ENCODE measurements at regions not wholly inside any gene's neighbourhood (a gene's known extent, or its start where the extent isn't known, plus 50 kb on each side); places are given as distances from the start of the nearest gene placed in this dataset.
"Not testable (repeated sequence)": the region's sequence is repeated elsewhere in the genome, so short reads cannot be mapped to it uniquely, and the experiment has no call there.

DNA sequence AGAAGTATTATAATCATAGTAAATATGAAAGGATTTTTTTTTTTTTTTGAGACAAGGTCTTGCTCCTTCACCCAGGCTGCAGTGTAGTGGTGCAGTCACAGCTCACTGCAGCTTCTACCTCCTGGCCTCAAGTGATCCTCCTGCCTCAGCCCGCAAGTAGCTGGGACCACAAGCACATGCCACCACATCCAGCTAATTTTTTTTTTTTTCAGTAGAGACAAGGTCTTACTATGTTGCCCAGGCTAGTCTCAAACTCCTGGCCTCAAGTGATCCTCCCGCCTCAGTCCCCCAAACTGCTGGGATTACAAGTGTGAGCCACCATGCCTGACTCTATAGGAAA, 86.2 kb upstream of the FOXN2 start:
- no peak overlapping the region for H3K27ac ChIP-seq
- H3K4me3 ChIP-seq: no peak overlapping the region
- intact Hi-C loops (cut with DNase I): no loop called here
- no peaks in the 10 kb centered on the region for H3K27me3 ChIP-seq
- TF ChIP-seq POLR2A (IDR thresholded peaks at IDR 0.05) (no peak), EP300 (IDR thresholded peaks at IDR 0.05) (no peak)
- TF ChIP-seq, protein P1, sequence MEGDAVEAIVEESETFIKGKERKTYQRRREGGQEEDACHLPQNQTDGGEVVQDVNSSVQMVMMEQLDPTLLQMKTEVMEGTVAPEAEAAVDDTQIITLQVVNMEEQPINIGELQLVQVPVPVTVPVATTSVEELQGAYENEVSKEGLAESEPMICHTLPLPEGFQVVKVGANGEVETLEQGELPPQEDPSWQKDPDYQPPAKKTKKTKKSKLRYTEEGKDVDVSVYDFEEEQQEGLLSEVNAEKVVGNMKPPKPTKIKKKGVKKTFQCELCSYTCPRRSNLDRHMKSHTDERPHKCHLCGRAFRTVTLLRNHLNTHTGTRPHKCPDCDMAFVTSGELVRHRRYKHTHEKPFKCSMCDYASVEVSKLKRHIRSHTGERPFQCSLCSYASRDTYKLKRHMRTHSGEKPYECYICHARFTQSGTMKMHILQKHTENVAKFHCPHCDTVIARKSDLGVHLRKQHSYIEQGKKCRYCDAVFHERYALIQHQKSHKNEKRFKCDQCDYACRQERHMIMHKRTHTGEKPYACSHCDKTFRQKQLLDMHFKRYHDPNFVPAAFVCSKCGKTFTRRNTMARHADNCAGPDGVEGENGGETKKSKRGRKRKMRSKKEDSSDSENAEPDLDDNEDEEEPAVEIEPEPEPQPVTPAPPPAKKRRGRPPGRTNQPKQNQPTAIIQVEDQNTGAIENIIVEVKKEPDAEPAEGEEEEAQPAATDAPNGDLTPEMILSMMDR (IDR thresholded peaks at IDR 0.05): no peak
- DNase-seq: no peak
- H3K4me1 ChIP-seq (ENCODE audit: insufficient read depth): no peaks in the 10 kb centered on the region
- no peaks in the 10 kb centered on the region for H3K36me3 ChIP-seq
- H3K9me3 ChIP-seq: no peaks in the 10 kb centered on the region
- 95 to 98% (median 97%) methylated on average over 2 of the region's 2 CpGs for WGBS, 3 donors

DNA sequence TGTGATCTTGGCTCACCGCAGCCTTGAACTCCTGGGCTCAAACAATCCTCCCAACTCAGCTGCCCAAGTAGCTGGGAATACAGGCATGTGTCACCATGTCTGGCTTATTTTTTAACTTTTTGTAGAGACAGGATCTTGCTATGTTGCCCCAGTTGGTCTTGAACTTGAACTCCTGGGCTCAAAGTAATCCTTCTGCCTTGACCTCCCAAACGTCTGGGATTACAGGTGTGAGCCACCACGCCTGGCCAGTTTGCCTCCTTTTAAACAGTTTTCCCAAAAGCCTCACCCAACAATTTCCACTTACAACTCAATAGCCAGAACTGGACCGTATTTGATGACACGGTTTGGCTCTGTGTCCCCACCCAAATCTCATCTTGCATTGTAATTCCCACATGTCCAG, 85.4 kb upstream of the FOXN2 start:
- intact Hi-C loops (cut with DNase I): no loop called here
- TF ChIP-seq, protein P1 (IDR thresholded peaks at IDR 0.05): no peak
- TF ChIP-seq EP300 (IDR thresholded peaks at IDR 0.05): no peak
- TF ChIP-seq POLR2A (IDR thresholded peaks at IDR 0.05): no peak
- 89 to 97% (median 91%) methylated on average over 5 of the region's 5 CpGs for WGBS, 3 donors

DNA sequence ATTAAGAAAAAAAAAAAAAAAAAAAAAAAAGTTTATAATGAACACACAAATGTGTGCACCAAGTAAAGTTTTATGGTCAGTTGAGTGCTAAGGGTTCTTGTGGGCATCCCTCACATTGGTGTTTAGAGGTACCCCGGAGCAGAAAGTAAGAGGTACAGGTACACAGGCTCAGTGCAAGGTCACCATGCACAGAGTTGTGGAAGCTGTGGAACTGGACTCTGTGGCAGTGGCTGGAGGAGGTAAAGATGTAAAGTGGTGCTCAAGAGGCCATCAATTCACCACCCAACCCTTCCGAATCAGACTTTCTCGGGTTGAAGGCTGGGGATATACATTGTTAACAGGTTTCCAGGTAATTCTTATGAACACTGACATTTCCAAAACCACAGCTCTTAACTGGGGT, 83.6 kb upstream of the FOXN2 start:
- no peak overlapping the region for H3K27ac ChIP-seq
- no peaks in the 10 kb centered on the region for H3K9me3 ChIP-seq
- no peaks in the 10 kb centered on the region for H3K36me3 ChIP-seq
- intact Hi-C loops (cut with DNase I): no loop called here
- no peaks in the 10 kb centered on the region for H3K27me3 ChIP-seq
- 87 to 93% (median 91%) methylated on average over 3 of the region's 3 CpGs for WGBS, 3 donors
- no peak overlapping the region for H3K4me3 ChIP-seq
- no peak for DNase-seq
- H3K4me1 ChIP-seq (ENCODE audit: insufficient read depth): no peaks in the 10 kb centered on the region
- TF ChIP-seq, protein P1 (IDR thresholded peaks at IDR 0.05): no peak
- TF ChIP-seq POLR2A (IDR thresholded peaks at IDR 0.05) (no peak), EP300 (IDR thresholded peaks at IDR 0.05) (no peak)

More for the DNA sequence above, 85.4 kb upstream of the FOXN2 start:
- Histone ChIP-seq H3K27ac (no peak overlapping the region), H3K4me3 (no peak overlapping the region), H3K36me3 (no peaks in the 10 kb centered on the region), H3K9me3 (no peaks in the 10 kb centered on the region), H3K4me1 (ENCODE audit: insufficient read depth) (no peaks in the 10 kb centered on the region), H3K27me3 (no peaks in the 10 kb centered on the region)
- DNase-seq: no peak

DNA sequence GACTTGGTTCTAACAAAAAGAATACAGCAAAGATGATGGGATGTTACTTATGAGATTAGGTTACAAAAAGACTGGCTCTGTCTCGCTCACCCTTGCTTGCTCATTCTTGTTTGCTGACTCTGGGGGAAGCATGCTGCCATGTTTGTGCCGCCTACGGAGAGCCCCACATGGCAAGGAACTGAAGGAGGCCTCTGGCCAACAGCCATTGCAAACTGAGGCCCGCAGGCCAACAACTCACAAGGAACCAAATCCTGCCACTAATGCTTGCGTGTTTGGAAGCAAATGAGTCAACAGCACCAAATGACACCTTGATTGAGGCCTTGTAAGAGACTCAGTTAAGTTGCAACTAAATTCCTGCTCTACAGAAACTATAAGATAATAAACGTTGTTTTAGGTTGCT, 82.1 kb upstream of the FOXN2 start:
- 83 to 92% (median 89%) methylated on average over 6 of the region's 6 CpGs for WGBS, 3 donors
- no peak for DNase-seq
- Histone ChIP-seq H3K4me1 (ENCODE audit: insufficient read depth) (no peaks in the 10 kb centered on the region), H3K36me3 (no peaks in the 10 kb centered on the region), H3K27me3 (no peaks in the 10 kb centered on the region), H3K4me3 (no peak overlapping the region), H3K27ac (no peak overlapping the region), H3K9me3 (no peaks in the 10 kb centered on the region)
- intact Hi-C loops (cut with DNase I): no loop called here
- TF ChIP-seq EP300 (IDR thresholded peaks at IDR 0.05) (no peak), POLR2A (IDR thresholded peaks at IDR 0.05) (no peak)
- TF ChIP-seq, protein P1 (IDR thresholded peaks at IDR 0.05): no peak

DNA sequence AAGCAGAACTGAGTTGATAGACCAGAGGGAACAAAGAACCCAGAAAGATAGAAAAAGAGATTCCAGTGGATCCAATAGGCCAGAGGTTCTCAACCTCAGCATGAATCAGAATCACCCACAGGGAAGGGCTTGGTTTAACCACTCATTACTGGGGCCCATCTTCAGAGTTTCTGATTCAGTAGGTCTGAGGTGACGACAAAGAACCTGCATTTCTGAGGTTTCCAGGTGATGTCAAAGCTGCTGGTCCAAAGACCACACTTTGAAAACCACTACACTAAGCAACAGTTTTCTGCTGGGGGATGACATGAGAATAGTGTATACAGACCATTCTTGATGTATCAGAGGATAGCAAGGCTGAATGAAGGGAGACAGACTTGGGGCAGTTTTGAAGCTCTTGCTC, 81.5 kb upstream of the FOXN2 start:
- no peaks in the 10 kb centered on the region for H3K4me1 ChIP-seq (ENCODE audit: insufficient read depth)
- intact Hi-C loops (cut with DNase I): no loop called here
- H3K9me3 ChIP-seq: no peaks in the 10 kb centered on the region
- H3K27ac ChIP-seq: no peak overlapping the region
- TF ChIP-seq EP300 (IDR thresholded peaks at IDR 0.05) (no peak), POLR2A (IDR thresholded peaks at IDR 0.05) (no peak)
- TF ChIP-seq, protein P1 (IDR thresholded peaks at IDR 0.05): no peak
- DNase-seq: no peak
- H3K4me3 ChIP-seq: no peak overlapping the region
- no peaks in the 10 kb centered on the region for H3K27me3 ChIP-seq
- no peaks in the 10 kb centered on the region for H3K36me3 ChIP-seq
- 95 to 100% (median 96%) methylated on average over 1 of the region's 1 CpG for WGBS, 3 donors

DNA sequence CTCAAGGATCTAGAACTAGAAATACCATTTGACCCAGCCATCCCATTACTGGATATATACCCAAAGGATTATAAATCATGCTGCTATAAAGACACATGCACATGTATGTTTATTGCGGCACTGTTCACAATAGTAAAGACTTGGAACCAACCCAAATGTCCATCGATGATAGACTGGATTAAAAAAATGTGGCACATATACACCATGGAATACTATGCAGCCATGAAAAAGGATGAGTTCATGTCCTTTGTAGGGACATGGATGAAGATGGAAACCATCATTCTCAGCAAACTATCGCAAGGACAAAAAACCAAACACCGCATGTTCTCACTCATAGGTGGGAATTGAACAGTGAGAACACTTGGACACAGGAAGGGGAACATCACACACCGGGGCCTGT, 80.7 kb upstream of the FOXN2 start:
- DNase-seq; H3K27ac ChIP-seq; intact Hi-C loops (cut with DNase I); H3K27me3 ChIP-seq; H3K4me3 ChIP-seq; H3K36me3 ChIP-seq; H3K9me3 ChIP-seq; H3K4me1 ChIP-seq (ENCODE audit: insufficient read depth): not testable (repeated sequence)
- 80 to 100% (median 97%) methylated on average over 5 of the region's 5 CpGs for WGBS, 3 donors

Measured in ovary (tissue), 7 donors.